Upper lobe of right lung (tissue), 1 donor: ENCODE measurements at regions not wholly inside any gene's neighbourhood (a gene's known extent, or its start where the extent isn't known, plus 50 kb on each side); places are given as distances from the start of the nearest gene placed in this dataset.
"Not testable (repeated sequence)": the region's sequence is repeated elsewhere in the genome, so short reads cannot be mapped to it uniquely, and the experiment has no call there.

Experiments
- ATAC-seq: fragments of 200-7000 bp; cut with Tn5 transposase; one replicate; pipeline ENCODE4 v1.9.1; 2020; ENCODE audit warnings: mild to moderate bottlenecking, moderate library complexity
- DNase-seq: peaks from one replicate; pipeline ENCODE4 v3.0.0-alpha.2; 2020
- H3K27ac ChIP-seq: fragments of 200-600 bp; one replicate; pipeline ENCODE4 v1.8.0; 2022
- H3K27me3 ChIP-seq: fragments of 200-600 bp; one replicate; pipeline ENCODE4 v1.8.0; 2022; ENCODE audit warnings: mild to moderate bottlenecking
- H3K36me3 ChIP-seq: fragments of 200-600 bp; one replicate; pipeline ENCODE4 v1.8.0; 2022
- H3K4me1 ChIP-seq: fragments of 200-600 bp; one replicate; pipeline ENCODE4 v1.8.0; 2022
- H3K4me3 ChIP-seq: fragments of 200-600 bp; one replicate; pipeline ENCODE4 v1.8.0; 2022; ENCODE audit warnings: mild to moderate bottlenecking
- H3K9me3 ChIP-seq: fragments of 200-600 bp; one replicate; pipeline ENCODE4 v1.8.0; 2022
- CTCF ChIP-seq: fragments of 200-600 bp; IDR thresholded peaks from one replicate; pipeline ENCODE4 v1.8.0; 2022; ENCODE audit warnings: antibody characterized with exemption
- intact Hi-C: fragments of 100-400 bp; cut with DNase I; formaldehyde crosslinking; loops from one replicate; pipeline ENCODE4 v1.11.0; 2022
- donor health status: DM: no; HTN: yes; CAD: no; lungs with severe emphysema.

DNA sequence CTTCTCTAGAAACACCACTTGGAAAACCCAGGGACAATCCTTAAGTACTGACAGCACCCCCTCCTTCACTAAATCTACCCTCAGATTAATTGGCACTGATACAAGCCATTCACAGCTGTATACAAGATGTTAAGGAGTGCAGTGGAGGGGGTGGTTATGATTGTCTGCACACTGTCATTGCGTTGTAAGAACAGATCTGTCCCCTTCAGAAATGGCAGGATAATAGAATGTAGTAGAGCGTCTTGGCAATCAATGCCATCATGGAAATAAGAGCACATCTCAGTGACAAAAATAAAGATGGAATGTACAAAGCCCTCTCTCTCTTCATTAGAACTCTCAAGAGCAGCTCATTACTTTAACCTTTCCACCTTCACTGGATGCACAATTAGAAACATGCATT lies 324.9 kb upstream of the TBX18 start:
- Histone ChIP-seq H3K4me1 (no peaks in the 10 kb centered on the region), H3K27ac (no peak overlapping the region), H3K27me3 (no peaks in the 10 kb centered on the region), H3K4me3 (no peak overlapping the region), H3K36me3 (no peaks in the 10 kb centered on the region), H3K9me3 (no peaks in the 10 kb centered on the region)
- ATAC-seq = no peak
- no peak for DNase-seq
- intact Hi-C loops = no loop called here
- no peak for TF ChIP-seq CTCF

- Histone ChIP-seq H3K9me3 (no peaks in the 10 kb centered on the region), H3K4me3 (no peak overlapping the region), H3K27me3 (no peaks in the 10 kb centered on the region), H3K27ac (no peak overlapping the region), H3K36me3 (no peaks in the 10 kb centered on the region), H3K4me1 (no peaks in the 10 kb centered on the region)
- ATAC-seq (no peak), DNase-seq (no peak)
- no peak for TF ChIP-seq CTCF
- intact Hi-C loops = no loop called here
Observed at GRCh38 chr6:85085875-85086274, 321.5 kb upstream of the TBX18 start.

DNA sequence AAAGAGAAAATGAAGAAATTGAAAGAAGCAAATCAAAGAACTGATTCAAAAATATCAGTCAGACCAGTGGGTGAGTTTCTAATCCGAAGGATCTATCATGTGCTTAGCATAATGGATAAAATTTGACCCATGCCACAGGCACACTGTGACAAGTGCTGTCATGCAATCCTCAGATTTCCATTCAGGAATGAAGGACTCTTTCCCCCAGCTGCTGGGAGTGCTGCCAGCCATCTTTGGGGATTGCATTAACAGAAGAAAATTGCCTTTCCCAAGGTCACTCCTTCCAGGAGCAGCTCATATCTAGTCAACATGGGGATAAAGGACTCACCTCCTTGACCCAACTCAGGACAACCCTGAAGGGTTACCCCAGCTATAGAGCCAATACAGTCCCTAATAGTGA lies 316.7 kb upstream of the TBX18 start:
- H3K36me3 ChIP-seq = no peaks in the 10 kb centered on the region
- no peaks in the 10 kb centered on the region for H3K27me3 ChIP-seq
- ATAC-seq = no peak
- no peak overlapping the region for H3K4me3 ChIP-seq
- intact Hi-C loops = no loop called here
- no peak overlapping the region for H3K27ac ChIP-seq
- DNase-seq = no peak
- no peaks in the 10 kb centered on the region for H3K4me1 ChIP-seq
- TF ChIP-seq CTCF = no peak
- no peaks in the 10 kb centered on the region for H3K9me3 ChIP-seq

- no peaks in the 10 kb centered on the region for H3K4me1 ChIP-seq
- TF ChIP-seq CTCF = no peak
- no peak for DNase-seq
- intact Hi-C loops = no loop called here
- no peaks in the 10 kb centered on the region for H3K9me3 ChIP-seq
- no peaks in the 10 kb centered on the region for H3K27me3 ChIP-seq
- no peak overlapping the region for H3K4me3 ChIP-seq
- no peaks in the 10 kb centered on the region for H3K36me3 ChIP-seq
- ATAC-seq = no peak
- no peak overlapping the region for H3K27ac ChIP-seq
Observed at GRCh38 chr6:85079761-85080160, 315.4 kb upstream of the TBX18 start.

DNA sequence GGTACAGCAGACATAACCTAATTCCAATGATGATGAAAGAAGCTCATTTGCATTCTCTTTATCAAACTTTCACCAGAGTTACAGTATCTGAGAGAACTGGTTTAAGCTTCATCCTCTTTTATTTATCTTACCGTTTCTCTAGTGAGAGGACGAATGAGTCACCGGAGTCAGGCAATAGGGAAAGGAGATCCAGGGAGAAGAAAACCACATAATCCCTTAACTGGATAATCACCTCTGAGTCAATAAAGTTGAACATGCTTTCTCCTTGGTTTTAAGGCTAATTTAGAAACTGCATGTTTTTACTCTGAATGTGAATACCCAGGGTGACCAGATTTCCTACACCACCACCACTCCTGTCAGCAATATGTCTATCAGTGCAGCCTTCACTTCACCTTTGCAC lies 313.7 kb upstream of the TBX18 start:
- H3K27ac ChIP-seq = no peak overlapping the region
- no peaks in the 10 kb centered on the region for H3K9me3 ChIP-seq
- intact Hi-C loops = no loop called here
- no peak overlapping the region for H3K4me3 ChIP-seq
- no peak for TF ChIP-seq CTCF
- no peak for ATAC-seq
- no peak for DNase-seq
- H3K4me1 ChIP-seq = no peaks in the 10 kb centered on the region
- H3K27me3 ChIP-seq = no peaks in the 10 kb centered on the region
- H3K36me3 ChIP-seq = no peaks in the 10 kb centered on the region

DNA sequence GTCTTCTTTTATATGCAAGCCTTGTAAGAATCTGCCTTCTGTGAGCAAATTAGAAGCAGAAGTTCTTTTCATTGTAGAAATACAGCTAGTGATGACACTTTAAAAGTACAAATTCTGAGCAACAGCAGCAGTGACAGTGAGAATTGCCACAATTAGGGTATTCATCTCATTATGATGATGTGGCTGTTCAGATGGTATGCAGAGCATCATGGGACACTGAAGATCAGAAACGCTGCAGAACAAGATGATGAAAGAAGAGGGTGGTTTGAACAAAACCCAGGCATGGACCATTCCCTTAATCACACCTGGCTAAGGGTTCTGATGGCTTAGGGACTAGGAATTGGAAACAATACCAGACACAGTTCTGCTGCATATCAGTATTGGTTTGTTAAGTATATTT lies 312.7 kb upstream of the TBX18 start:
- Histone ChIP-seq H3K27ac (no peak overlapping the region), H3K36me3 (no peaks in the 10 kb centered on the region), H3K4me3 (no peak overlapping the region), H3K4me1 (no peaks in the 10 kb centered on the region), H3K27me3 (no peaks in the 10 kb centered on the region), H3K9me3 (no peaks in the 10 kb centered on the region)
- ATAC-seq (no peak), DNase-seq (no peak)
- TF ChIP-seq CTCF = no peak
- intact Hi-C loops = no loop called here

DNA sequence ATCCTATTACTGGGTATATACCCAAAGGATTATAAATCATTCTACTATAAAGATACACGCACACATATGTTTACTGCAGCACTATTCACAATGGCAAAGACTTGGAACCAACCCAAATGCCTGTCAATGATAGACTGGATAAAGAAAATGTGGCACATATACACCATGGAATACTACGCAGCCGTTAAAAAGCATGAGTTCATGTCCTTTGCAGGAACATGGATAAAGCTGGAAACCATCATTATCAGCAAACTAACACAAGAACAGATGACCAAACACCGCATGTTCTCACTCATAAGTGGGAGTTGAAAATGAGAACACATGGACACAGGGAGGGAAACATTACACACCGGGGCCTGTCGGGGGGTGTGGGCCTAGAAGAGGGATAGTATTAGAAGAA lies 307.4 kb upstream of the TBX18 start:
- H3K4me3 ChIP-seq, H3K4me1 ChIP-seq, H3K9me3 ChIP-seq, H3K27ac ChIP-seq, intact Hi-C loops, DNase-seq, H3K36me3 ChIP-seq, ATAC-seq, H3K27me3 ChIP-seq: not testable (repeated sequence)
